ENCODE measurements at regions not wholly inside any gene's neighbourhood (a gene's known extent, or its start where the extent isn't known, plus 50 kb on each side); places are given as distances from the start of the nearest gene placed in this dataset.

DNA sequence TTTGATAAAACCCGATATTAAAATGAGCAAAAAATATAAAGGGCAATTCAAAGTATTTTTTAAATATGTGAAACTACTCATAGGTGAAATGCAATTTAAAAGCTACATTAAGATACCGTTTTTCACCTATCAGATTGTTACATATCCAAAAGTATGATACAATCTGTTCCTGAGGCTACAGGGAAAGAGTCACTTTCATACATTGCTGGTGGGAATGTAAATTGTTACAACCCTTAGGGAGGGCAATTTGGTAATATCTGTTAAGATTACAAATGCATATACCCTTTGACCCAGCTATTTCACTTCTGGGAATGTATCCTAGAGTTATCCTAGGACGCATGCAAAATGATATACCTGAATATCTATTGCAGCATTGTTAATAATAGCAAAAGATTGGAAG is 132.1 kb downstream of the BLID start:
- TF ChIP-seq, protein P1, sequence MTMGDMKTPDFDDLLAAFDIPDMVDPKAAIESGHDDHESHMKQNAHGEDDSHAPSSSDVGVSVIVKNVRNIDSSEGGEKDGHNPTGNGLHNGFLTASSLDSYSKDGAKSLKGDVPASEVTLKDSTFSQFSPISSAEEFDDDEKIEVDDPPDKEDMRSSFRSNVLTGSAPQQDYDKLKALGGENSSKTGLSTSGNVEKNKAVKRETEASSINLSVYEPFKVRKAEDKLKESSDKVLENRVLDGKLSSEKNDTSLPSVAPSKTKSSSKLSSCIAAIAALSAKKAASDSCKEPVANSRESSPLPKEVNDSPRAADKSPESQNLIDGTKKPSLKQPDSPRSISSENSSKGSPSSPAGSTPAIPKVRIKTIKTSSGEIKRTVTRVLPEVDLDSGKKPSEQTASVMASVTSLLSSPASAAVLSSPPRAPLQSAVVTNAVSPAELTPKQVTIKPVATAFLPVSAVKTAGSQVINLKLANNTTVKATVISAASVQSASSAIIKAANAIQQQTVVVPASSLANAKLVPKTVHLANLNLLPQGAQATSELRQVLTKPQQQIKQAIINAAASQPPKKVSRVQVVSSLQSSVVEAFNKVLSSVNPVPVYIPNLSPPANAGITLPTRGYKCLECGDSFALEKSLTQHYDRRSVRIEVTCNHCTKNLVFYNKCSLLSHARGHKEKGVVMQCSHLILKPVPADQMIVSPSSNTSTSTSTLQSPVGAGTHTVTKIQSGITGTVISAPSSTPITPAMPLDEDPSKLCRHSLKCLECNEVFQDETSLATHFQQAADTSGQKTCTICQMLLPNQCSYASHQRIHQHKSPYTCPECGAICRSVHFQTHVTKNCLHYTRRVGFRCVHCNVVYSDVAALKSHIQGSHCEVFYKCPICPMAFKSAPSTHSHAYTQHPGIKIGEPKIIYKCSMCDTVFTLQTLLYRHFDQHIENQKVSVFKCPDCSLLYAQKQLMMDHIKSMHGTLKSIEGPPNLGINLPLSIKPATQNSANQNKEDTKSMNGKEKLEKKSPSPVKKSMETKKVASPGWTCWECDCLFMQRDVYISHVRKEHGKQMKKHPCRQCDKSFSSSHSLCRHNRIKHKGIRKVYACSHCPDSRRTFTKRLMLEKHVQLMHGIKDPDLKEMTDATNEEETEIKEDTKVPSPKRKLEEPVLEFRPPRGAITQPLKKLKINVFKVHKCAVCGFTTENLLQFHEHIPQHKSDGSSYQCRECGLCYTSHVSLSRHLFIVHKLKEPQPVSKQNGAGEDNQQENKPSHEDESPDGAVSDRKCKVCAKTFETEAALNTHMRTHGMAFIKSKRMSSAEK (CRISPR knock-in tag; IDR thresholded peaks at IDR 0.05; ENCODE audit: borderline replicate concordance): no peak
- TF ChIP-seq ZNF219 (CRISPR knock-in tag; IDR thresholded peaks at IDR 0.05; ENCODE audit: borderline replicate concordance) (no peak), TEAD4 (CRISPR knock-in tag; IDR thresholded peaks at IDR 0.05) (no peak)
- TF ChIP-seq, protein P2, sequence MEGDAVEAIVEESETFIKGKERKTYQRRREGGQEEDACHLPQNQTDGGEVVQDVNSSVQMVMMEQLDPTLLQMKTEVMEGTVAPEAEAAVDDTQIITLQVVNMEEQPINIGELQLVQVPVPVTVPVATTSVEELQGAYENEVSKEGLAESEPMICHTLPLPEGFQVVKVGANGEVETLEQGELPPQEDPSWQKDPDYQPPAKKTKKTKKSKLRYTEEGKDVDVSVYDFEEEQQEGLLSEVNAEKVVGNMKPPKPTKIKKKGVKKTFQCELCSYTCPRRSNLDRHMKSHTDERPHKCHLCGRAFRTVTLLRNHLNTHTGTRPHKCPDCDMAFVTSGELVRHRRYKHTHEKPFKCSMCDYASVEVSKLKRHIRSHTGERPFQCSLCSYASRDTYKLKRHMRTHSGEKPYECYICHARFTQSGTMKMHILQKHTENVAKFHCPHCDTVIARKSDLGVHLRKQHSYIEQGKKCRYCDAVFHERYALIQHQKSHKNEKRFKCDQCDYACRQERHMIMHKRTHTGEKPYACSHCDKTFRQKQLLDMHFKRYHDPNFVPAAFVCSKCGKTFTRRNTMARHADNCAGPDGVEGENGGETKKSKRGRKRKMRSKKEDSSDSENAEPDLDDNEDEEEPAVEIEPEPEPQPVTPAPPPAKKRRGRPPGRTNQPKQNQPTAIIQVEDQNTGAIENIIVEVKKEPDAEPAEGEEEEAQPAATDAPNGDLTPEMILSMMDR (IDR thresholded peaks at IDR 0.05): no peak
- TF ChIP-seq, protein P3, sequence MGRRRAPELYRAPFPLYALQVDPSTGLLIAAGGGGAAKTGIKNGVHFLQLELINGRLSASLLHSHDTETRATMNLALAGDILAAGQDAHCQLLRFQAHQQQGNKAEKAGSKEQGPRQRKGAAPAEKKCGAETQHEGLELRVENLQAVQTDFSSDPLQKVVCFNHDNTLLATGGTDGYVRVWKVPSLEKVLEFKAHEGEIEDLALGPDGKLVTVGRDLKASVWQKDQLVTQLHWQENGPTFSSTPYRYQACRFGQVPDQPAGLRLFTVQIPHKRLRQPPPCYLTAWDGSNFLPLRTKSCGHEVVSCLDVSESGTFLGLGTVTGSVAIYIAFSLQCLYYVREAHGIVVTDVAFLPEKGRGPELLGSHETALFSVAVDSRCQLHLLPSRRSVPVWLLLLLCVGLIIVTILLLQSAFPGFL (CRISPR knock-in tag; IDR thresholded peaks at IDR 0.05; ENCODE audit: borderline replicate concordance): no peak
